Chondrocyte (in vitro differentiated cells): ENCODE measurements at regions not wholly inside any gene's neighbourhood (a gene's known extent, or its start where the extent isn't known, plus 50 kb on each side); places are given as distances from the start of the nearest gene placed in this dataset.

ENCODE experiments used
- DNase-seq: peaks from one replicate; pipeline ENCODE4 v3.0.0; 2021; ENCODE audit warnings: mixed read lengths, low spot score
- H3K27ac Mint-ChIP-seq: one replicate; pipeline ENCODE4 v1.8.0; 2021; ENCODE audit warnings: mild to moderate bottlenecking, moderate library complexity, mixed read lengths; ENCODE audit not compliant: unreplicated experiment
- H3K27me3 Mint-ChIP-seq: 2 replicates; pipeline ENCODE4 v1.8.0; 2021; ENCODE audit warnings: low read depth, mixed read lengths
- H3K36me3 Mint-ChIP-seq: 2 replicates; pipeline ENCODE4 v1.8.0; 2021; ENCODE audit warnings: low read depth, mixed read lengths
- H3K4me1 Mint-ChIP-seq: 2 replicates; pipeline ENCODE4 v1.8.0; 2021; ENCODE audit warnings: low read depth, mild to moderate bottlenecking, mixed read lengths
- H3K4me3 Mint-ChIP-seq: one replicate; pipeline ENCODE4 v1.8.0; 2021; ENCODE audit warnings: mild to moderate bottlenecking, moderate library complexity, mixed read lengths; ENCODE audit not compliant: unreplicated experiment
- H3K9me3 Mint-ChIP-seq: 2 replicates; pipeline ENCODE4 v1.8.0; 2021; ENCODE audit warnings: low read depth, mixed read lengths
- CTCF ChIP-seq: fragments of 200-600 bp; sonication (generic); IDR thresholded peaks from 2 replicates; pipeline ENCODE4 v1.5.0; 2021; ENCODE audit warnings: antibody characterized with exemption, mild to moderate bottlenecking, moderate library complexity

- no peak for DNase-seq
- no peaks in the 10 kb centered on the region for H3K36me3 Mint-ChIP-seq
- H3K4me3 Mint-ChIP-seq: no peak overlapping the region
- no peak for TF ChIP-seq CTCF
- H3K9me3 Mint-ChIP-seq: no peaks in the 10 kb centered on the region
- H3K27ac Mint-ChIP-seq: no peak overlapping the region
- no peaks in the 10 kb centered on the region for H3K4me1 Mint-ChIP-seq
- H3K27me3 Mint-ChIP-seq: peaks cover 41% of the 10 kb centered on the region
These were observed 77.9 kb upstream of the TOX2 start for GRCh38 chr20:43836790-43837189.

GRCh38 chr20:43835944-43836508 lies 78.6 kb upstream of the TOX2 start:
- H3K4me3 Mint-ChIP-seq: no peak overlapping the region
- no peak overlapping the region for H3K27ac Mint-ChIP-seq
- TF ChIP-seq CTCF: no peak
- DNase-seq: no peak
- no peaks in the 10 kb centered on the region for H3K4me1 Mint-ChIP-seq
- H3K9me3 Mint-ChIP-seq: no peaks in the 10 kb centered on the region
- H3K27me3 Mint-ChIP-seq: peaks cover 41% of the 10 kb centered on the region
- no peaks in the 10 kb centered on the region for H3K36me3 Mint-ChIP-seq

- Mint-ChIP-seq H3K27me3 (peaks cover 33% of the 10 kb centered on the region), H3K36me3 (no peaks in the 10 kb centered on the region), H3K4me3 (no peak overlapping the region), H3K4me1 (no peaks in the 10 kb centered on the region), H3K27ac (no peak overlapping the region), H3K9me3 (peaks cover 5% of the 10 kb centered on the region)
- DNase-seq: no peak
- TF ChIP-seq CTCF: no peak
These were observed 80.9 kb upstream of the TOX2 start for GRCh38 chr20:43833511-43834395.

- no peak for TF ChIP-seq CTCF
- Mint-ChIP-seq H3K27ac (no peak overlapping the region), H3K36me3 (no peaks in the 10 kb centered on the region), H3K27me3 (peaks cover 41% of the 10 kb centered on the region), H3K9me3 (peaks cover 5% of the 10 kb centered on the region), H3K4me3 (no peak overlapping the region), H3K4me1 (no peaks in the 10 kb centered on the region)
- no peak for DNase-seq
These were observed 81.7 kb upstream of the TOX2 start for GRCh38 chr20:43832961-43833360.

GRCh38 chr20:43832096-43832816 lies 82.4 kb upstream of the TOX2 start:
- Mint-ChIP-seq H3K9me3 (peaks cover 5% of the 10 kb centered on the region), H3K27me3 (peaks cover 42% of the 10 kb centered on the region), H3K4me3 (no peak overlapping the region), H3K4me1 (no peaks in the 10 kb centered on the region), H3K27ac (no peak overlapping the region), H3K36me3 (no peaks in the 10 kb centered on the region)
- no peak for DNase-seq
- TF ChIP-seq CTCF: no peak
